ENCODE measurements at regions not wholly inside any gene's neighbourhood (a gene's known extent, or its start where the extent isn't known, plus 50 kb on each side); places are given as distances from the start of the nearest gene placed in this dataset.

DNA sequence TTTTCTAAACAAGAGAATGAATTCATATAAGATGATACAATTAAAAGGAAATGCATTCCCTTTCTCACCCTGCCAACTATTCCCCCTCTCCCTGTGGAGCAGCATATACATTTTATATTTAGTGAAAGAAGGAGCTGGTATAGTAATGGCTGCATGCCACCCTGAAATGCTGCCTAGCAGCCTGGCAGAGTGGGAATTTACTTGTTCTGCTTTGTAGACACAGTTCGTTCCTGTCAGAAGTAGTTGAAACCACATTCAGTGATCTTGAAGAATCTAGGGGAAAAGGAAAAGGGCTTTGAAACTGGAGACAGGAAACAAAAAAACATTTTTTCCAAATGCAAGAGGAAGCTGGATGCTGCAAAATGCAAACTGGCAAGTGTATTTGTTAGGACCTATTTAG, 176.0 kb upstream of the PLEKHA5 start:
- TF ChIP-seq, protein P1, sequence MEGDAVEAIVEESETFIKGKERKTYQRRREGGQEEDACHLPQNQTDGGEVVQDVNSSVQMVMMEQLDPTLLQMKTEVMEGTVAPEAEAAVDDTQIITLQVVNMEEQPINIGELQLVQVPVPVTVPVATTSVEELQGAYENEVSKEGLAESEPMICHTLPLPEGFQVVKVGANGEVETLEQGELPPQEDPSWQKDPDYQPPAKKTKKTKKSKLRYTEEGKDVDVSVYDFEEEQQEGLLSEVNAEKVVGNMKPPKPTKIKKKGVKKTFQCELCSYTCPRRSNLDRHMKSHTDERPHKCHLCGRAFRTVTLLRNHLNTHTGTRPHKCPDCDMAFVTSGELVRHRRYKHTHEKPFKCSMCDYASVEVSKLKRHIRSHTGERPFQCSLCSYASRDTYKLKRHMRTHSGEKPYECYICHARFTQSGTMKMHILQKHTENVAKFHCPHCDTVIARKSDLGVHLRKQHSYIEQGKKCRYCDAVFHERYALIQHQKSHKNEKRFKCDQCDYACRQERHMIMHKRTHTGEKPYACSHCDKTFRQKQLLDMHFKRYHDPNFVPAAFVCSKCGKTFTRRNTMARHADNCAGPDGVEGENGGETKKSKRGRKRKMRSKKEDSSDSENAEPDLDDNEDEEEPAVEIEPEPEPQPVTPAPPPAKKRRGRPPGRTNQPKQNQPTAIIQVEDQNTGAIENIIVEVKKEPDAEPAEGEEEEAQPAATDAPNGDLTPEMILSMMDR (IDR thresholded peaks at IDR 0.05): no peak
- TF ChIP-seq POLR2A (IDR thresholded peaks at IDR 0.05): no peak
